H1 (cell line): ENCODE measurements at regions not wholly inside any gene's neighbourhood (a gene's known extent, or its start where the extent isn't known, plus 50 kb on each side); places are given as distances from the start of the nearest gene placed in this dataset.

Experiments
- CBX5 ChIP-seq: fragments of 300-800, 300-1000 bp; sonication (generic); IDR thresholded peaks from 2 replicates; pipeline ENCODE4 v1.7.1; 2016; ENCODE audit warnings: antibody characterized with exemption, low read length, low read depth
- CTCF ChIP-seq, 3 experiments: IDR thresholded peaks; 1 replicate in 2 of 3; 2 replicates in 1 of 3; pipeline versions ENCODE4 v1.5.1 to v1.6.1; 2011; ENCODE audit warnings: low read length in 3 of 3, mild to moderate bottlenecking in 3 of 3, inconsistent platforms in 2 of 3, low read depth in 1 of 3, moderate library complexity in 1 of 3; ENCODE audit not compliant: insufficient read depth in 1 of 3; ENCODE audit errors: control extremely low read depth in 1 of 3
- JUND ChIP-seq: IDR thresholded peaks from 2 replicates; pipeline ENCODE4 v1.6.1; 2011; ENCODE audit warnings: mild to moderate bottlenecking, improper control_type of control experiment, low read length

DNA sequence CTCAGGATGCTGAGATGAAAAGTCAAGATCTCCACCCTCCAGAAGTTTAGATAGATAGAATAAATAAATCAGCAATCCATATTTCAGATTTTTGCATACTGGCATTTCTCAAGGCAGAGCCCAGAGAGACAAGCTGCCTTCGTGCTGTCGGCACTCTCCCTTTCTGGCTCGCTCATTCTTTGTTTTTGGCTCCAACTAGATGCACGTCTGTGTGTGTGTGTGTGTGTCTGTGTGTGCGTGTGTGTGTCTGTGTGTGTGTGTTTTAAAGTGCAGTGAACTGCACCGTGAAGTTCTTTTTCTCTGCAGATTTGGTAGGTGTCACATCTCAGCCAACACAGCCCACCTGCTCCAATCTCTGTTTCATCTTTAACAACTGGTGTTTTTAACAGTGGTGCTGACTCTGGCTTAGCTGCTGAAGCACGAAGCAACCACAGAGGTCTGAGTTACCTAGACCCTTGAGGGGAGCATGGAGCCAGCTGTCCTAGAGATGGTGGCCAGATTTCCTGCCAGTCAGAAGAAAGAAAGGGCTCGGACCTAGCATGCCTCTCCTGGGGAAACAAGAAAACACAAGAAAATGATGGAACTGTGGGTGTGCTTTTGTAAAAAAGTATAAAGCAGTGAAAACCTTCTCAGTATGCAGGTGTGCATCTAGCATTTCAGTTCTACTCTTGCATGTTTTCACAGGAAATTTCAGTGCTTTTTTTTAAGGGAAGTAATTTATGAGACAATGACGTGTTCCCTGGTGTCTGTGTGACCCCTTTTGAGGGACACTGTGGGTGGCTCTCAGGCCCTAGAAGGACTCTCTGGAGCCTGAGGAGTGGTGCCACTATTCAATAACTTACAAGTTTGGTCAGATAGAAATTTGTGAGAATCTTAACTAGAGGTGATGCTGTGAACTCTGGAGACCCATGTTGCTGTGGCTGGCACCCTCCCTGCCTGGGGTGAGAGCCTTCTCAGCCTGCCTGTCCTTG lies 364.3 kb downstream of the RNF144A start:
- TF ChIP-seq CTCF (IDR thresholded peaks at IDR 0.05; ENCODE audit: control extremely low read depth in 1 of 3, insufficient read depth in 1 of 3, low read depth in 1 of 3, low read length in 3 of 3) (no peak), CBX5 (no peak), JUND (no peak)
